ENCODE measurements at regions not wholly inside any gene's neighbourhood (a gene's known extent, or its start where the extent isn't known, plus 50 kb on each side); places are given as distances from the start of the nearest gene placed in this dataset.

DNA sequence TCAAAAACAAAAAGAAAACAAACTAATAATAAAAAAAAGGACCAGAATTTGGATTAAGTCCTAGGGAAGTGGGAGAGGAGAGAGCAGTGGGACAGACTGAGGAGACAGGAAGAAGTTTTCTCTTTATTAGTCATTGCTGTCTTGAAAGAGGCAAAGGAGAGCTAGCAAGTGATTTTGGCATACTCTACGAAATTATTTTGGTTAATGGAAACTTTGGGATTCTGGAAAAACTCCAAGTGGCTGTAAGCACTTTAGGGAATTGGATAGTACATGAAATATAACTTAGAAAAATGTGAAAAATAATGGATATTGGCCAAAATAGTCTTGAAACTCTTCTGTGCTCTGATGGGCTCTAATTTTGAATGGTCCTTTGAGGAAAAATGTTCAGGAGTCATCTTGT is 1641.8 kb upstream of the WWC1 start:
- TF ChIP-seq POLR2A (IDR thresholded peaks at IDR 0.05) (no peak), CTCF (IDR thresholded peaks at IDR 0.05) (no peak)
- H3K36me3 ChIP-seq, result no peaks in the 10 kb centered on the region
- no peak overlapping the region for H3K4me3 ChIP-seq (replicated peaks in 1 of 3)
- no peak for DNase-seq
- WGBS, 2 donors, result 59 to 69% methylated on average over 1 of the region's 1 CpG
- no peaks in the 10 kb centered on the region for H3K4me1 ChIP-seq
- H3K27me3 ChIP-seq, result no peaks in the 10 kb centered on the region
- intact Hi-C loops (cut with DNase I), result no loop called here
- H3K9me3 ChIP-seq, result no peaks in the 10 kb centered on the region
- no peak overlapping the region for H3K27ac ChIP-seq

GRCh38 chr5:166651234-166651633 is 1640.2 kb upstream of the WWC1 start:
- no peaks in the 10 kb centered on the region for H3K4me1 ChIP-seq
- no peak for DNase-seq
- no peak for TF ChIP-seq POLR2A (IDR thresholded peaks at IDR 0.05)
- WGBS, 2 donors, result 73 to 84% methylated on average over 1 of the region's 1 CpG
- no peak overlapping the region for H3K4me3 ChIP-seq (replicated peaks in 1 of 3)
- no peak overlapping the region for H3K27ac ChIP-seq
- no peaks in the 10 kb centered on the region for H3K36me3 ChIP-seq
- no peaks in the 10 kb centered on the region for H3K27me3 ChIP-seq
- H3K9me3 ChIP-seq, result no peaks in the 10 kb centered on the region
- intact Hi-C loops (cut with DNase I), result no loop called here

DNA sequence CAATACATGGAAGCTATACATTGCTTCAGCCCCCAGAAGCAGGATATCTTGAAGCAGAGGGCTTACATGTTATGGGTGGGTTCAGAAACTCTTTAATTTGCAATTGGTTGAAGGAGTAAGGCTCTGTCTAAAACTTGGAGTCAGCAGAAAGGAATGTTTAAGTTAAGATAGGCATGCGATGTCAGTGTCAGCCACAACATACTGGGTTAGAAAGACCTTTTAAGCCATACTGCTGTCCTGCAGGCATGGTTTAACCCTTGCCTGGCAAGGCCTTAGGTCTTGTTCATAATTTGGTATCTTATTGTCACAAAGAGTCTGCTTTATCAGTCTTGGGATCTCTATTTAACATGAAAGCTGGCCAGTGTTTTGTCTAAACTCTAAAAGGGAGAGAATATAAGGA is 1619.6 kb upstream of the WWC1 start:
- no peaks in the 10 kb centered on the region for H3K27me3 ChIP-seq
- DNase-seq, result no peak
- H3K36me3 ChIP-seq, result no peaks in the 10 kb centered on the region
- no peak overlapping the region for H3K4me3 ChIP-seq (replicated peaks in 1 of 3)
- H3K9me3 ChIP-seq, result no peaks in the 10 kb centered on the region
- H3K4me1 ChIP-seq, result no peaks in the 10 kb centered on the region
- intact Hi-C loops (cut with DNase I), result no loop called here
- H3K27ac ChIP-seq, result no peak overlapping the region
- no peak for TF ChIP-seq CTCF (IDR thresholded peaks at IDR 0.05)
- TF ChIP-seq POLR2A (IDR thresholded peaks at IDR 0.05), result no peak
- WGBS, 2 donors, result 42 to 64% methylated on average over 1 of the region's 1 CpG

DNA sequence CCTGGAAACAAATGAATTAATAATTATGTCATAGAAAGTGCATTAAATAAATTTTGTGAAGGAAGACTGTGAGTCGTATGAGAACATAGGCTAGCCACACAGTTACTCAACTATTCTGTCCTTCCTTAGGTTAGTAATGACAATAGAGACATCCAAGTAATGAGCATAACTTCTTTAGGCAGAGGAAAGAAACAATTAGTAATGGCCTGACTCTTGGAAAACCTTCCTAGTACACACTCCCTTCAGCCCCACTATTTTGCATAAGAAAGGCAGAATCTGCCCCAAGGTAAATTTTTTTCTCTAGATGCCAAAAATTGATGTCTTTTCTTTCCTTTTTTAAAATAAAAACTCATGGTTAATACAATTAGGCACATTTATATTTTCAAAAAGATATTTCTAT is 1619.0 kb upstream of the WWC1 start:
- no peaks in the 10 kb centered on the region for H3K36me3 ChIP-seq
- H3K27ac ChIP-seq, result no peak overlapping the region
- no peak for TF ChIP-seq POLR2A (IDR thresholded peaks at IDR 0.05)
- TF ChIP-seq CTCF (IDR thresholded peaks at IDR 0.05), result no peak
- H3K4me1 ChIP-seq, result no peaks in the 10 kb centered on the region
- intact Hi-C loops (cut with DNase I), result no loop called here
- H3K27me3 ChIP-seq, result no peaks in the 10 kb centered on the region
- 89 to 95% methylated on average over 1 of the region's 1 CpG for WGBS, 2 donors
- DNase-seq, result no peak
- H3K4me3 ChIP-seq (replicated peaks in 1 of 3), result no peak overlapping the region
- H3K9me3 ChIP-seq, result no peaks in the 10 kb centered on the region

DNA sequence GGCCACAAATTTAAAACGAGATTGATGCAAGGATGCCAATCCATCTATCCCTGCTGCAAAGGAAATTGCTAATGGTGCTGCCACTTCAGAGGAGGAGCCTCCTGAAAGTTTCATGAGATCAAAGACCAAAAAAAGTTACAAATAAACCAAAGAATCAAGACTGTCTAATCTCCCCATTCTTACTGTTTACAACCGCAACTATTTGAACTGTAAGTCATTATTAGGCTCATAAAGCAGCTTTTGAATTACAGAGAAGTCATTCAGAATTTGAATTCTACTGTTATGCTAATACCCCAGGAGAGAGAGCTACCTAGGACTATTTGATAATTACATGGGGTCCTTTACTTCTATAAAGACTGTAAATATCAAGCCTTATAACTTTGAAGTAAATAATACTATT is 1613.6 kb upstream of the WWC1 start:
- Histone ChIP-seq H3K27me3 (no peaks in the 10 kb centered on the region), H3K4me3 (replicated peaks in 1 of 3) (no peak overlapping the region), H3K4me1 (no peaks in the 10 kb centered on the region), H3K9me3 (no peaks in the 10 kb centered on the region), H3K27ac (no peak overlapping the region), H3K36me3 (no peaks in the 10 kb centered on the region)
- TF ChIP-seq CTCF (IDR thresholded peaks at IDR 0.05) (no peak), POLR2A (IDR thresholded peaks at IDR 0.05) (no peak)
- WGBS, 2 donors, result 43 to 63% methylated on average over 2 of the region's 2 CpGs
- DNase-seq, result no peak
- intact Hi-C loops (cut with DNase I), result no loop called here

DNA sequence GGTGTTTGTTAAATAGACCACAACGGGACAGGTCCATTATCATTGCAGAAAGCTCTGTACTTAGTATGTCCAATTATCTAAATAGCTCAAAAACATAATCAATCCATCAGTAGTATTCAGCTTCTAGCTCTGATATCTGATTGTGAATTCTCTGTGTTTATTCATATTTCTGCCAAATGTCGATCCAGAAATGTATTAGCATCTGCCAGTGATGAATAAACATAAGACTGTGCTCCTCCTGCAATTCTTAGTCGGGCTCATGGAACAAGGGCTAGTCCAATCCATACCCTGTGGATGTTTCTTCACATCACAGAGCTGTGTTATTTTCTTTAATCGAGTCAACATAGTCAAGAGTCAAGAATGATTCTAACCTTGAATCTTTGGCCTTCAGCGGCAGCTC is 1612.1 kb upstream of the WWC1 start:
- H3K9me3 ChIP-seq, result no peaks in the 10 kb centered on the region
- WGBS, 2 donors, result 84 to 87% methylated on average over 5 of the region's 5 CpGs
- no peak for TF ChIP-seq CTCF (IDR thresholded peaks at IDR 0.05)
- TF ChIP-seq POLR2A (IDR thresholded peaks at IDR 0.05), result no peak
- no peak overlapping the region for H3K27ac ChIP-seq
- no peaks in the 10 kb centered on the region for H3K27me3 ChIP-seq
- H3K36me3 ChIP-seq, result no peaks in the 10 kb centered on the region
- no peaks in the 10 kb centered on the region for H3K4me1 ChIP-seq
- intact Hi-C loops (cut with DNase I), result no loop called here
- no peak overlapping the region for H3K4me3 ChIP-seq (replicated peaks in 1 of 3)
- DNase-seq, result no peak

Data from thyroid gland (tissue), 4 donors.